ENCODE measurements at regions not wholly inside any gene's neighbourhood (a gene's known extent, or its start where the extent isn't known, plus 50 kb on each side); places are given as distances from the start of the nearest gene placed in this dataset.

DNA sequence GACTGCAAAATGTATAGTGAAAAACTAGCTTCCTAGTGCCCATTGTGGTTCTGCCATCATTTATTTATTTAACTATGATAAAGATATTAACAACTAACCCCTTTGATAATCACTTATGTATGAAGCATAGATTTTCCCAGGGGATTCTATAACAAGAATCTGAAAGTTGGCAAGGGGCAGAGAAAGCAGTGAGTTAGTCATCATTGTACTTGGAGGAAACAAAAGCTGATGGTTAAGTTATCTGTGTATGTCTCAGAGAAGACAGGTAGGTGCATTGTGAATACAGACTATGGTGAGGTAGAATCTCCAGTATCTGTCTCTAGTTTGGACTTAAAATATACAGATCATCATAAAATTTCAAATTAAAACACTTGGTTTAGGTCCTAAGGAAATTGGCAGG is 2159.1 kb upstream of the CELF4 start:
- TF ChIP-seq FOSL1 (IDR thresholded peaks at IDR 0.05; ENCODE audit: insufficient read depth, low read depth, low read length) (no peak), EP300 (IDR thresholded peaks at IDR 0.05; ENCODE audit: borderline replicate concordance in 1 of 2, low read depth in 2 of 2, low read length in 2 of 2) (no peak), TEAD4 (IDR thresholded peaks at IDR 0.05; ENCODE audit: low read depth, low read length) (no peak), EZH2 (IDR thresholded peaks at IDR 0.05; ENCODE audit: low read depth, low read length, severe bottlenecking) (no peak), GTF2F1 (IDR thresholded peaks at IDR 0.05; ENCODE audit: borderline replicate concordance, low read depth, low read length) (no peak), RAD21 (IDR thresholded peaks at IDR 0.05 in 1 of 2, conservative IDR thresholded peaks at IDR 0.05 in 1 of 2; ENCODE audit: low read depth in 2 of 2, low read length in 2 of 2) (no peak), HDAC2 (IDR thresholded peaks at IDR 0.05; ENCODE audit: borderline replicate concordance in 1 of 2, low read depth in 2 of 2, low read length in 2 of 2) (no peak)
- TF ChIP-seq, protein P1, sequence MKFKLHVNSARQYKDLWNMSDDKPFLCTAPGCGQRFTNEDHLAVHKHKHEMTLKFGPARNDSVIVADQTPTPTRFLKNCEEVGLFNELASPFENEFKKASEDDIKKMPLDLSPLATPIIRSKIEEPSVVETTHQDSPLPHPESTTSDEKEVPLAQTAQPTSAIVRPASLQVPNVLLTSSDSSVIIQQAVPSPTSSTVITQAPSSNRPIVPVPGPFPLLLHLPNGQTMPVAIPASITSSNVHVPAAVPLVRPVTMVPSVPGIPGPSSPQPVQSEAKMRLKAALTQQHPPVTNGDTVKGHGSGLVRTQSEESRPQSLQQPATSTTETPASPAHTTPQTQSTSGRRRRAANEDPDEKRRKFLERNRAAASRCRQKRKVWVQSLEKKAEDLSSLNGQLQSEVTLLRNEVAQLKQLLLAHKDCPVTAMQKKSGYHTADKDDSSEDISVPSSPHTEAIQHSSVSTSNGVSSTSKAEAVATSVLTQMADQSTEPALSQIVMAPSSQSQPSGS (IDR thresholded peaks at IDR 0.05; ENCODE audit: low read length), result no peak
- TF ChIP-seq, protein P2, sequence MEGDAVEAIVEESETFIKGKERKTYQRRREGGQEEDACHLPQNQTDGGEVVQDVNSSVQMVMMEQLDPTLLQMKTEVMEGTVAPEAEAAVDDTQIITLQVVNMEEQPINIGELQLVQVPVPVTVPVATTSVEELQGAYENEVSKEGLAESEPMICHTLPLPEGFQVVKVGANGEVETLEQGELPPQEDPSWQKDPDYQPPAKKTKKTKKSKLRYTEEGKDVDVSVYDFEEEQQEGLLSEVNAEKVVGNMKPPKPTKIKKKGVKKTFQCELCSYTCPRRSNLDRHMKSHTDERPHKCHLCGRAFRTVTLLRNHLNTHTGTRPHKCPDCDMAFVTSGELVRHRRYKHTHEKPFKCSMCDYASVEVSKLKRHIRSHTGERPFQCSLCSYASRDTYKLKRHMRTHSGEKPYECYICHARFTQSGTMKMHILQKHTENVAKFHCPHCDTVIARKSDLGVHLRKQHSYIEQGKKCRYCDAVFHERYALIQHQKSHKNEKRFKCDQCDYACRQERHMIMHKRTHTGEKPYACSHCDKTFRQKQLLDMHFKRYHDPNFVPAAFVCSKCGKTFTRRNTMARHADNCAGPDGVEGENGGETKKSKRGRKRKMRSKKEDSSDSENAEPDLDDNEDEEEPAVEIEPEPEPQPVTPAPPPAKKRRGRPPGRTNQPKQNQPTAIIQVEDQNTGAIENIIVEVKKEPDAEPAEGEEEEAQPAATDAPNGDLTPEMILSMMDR (IDR thresholded peaks at IDR 0.05; ENCODE audit: control extremely low read depth in 1 of 3, insufficient read depth in 1 of 3, low read depth in 1 of 3, low read length in 3 of 3), result no peak

Measured in H1 (cell line).